Heart left ventricle (tissue), 16 donors: ENCODE measurements at regions not wholly inside any gene's neighbourhood (a gene's known extent, or its start where the extent isn't known, plus 50 kb on each side); places are given as distances from the start of the nearest gene placed in this dataset.

Source experiments
- ATAC-seq, 4 donors: fragments of 200-7000 bp; cut with Tn5 transposase; one replicate each; pipeline ENCODE4 v1.9.1; 2020 to 2022; ENCODE audit warnings: moderate library complexity in 4 of 4, mild to moderate bottlenecking in 3 of 4, moderate number of reproducible peaks in 1 of 4
- DNase-seq, 5 donors: peaks; one replicate each; pipeline ENCODE4 v3.0.0-alpha.2; 2020
- H3K27ac ChIP-seq, 12 donors: fragments of 200-600 bp; sonication (generic) in 4 of 12; one replicate each; pipeline versions ENCODE4 v1.5.0 to v1.8.0; 2016 to 2022; ENCODE audit warnings: mild to moderate bottlenecking in 2 of 12
- H3K27me3 ChIP-seq, 9 donors: fragments of 200-600 bp; sonication (generic) in 2 of 9; one replicate each; pipeline versions ENCODE4 v1.5.1 to v1.8.0; 2016 to 2022; ENCODE audit warnings: mild to moderate bottlenecking in 3 of 9
- H3K36me3 ChIP-seq, 9 donors: fragments of 200-600 bp; sonication (generic) in 2 of 9; one replicate each; pipeline versions ENCODE4 v1.5.0 to v1.8.0; 2018 to 2022; ENCODE audit warnings: mild to moderate bottlenecking in 2 of 9
- H3K4me1 ChIP-seq, 12 donors: fragments of 200-600 bp; sonication (generic) in 4 of 12; one replicate each; pipeline versions ENCODE4 v1.5.0 to v1.8.0; 2016 to 2022; ENCODE audit warnings: mild to moderate bottlenecking in 3 of 12
- H3K4me3 ChIP-seq, 12 donors: fragments of 200-600 bp; sonication (generic) in 4 of 12; one replicate each; pipeline versions ENCODE4 v1.5.0 to v1.8.0; 2017 to 2022; ENCODE audit warnings: mild to moderate bottlenecking in 9 of 12, moderate library complexity in 4 of 12
- H3K9me3 ChIP-seq, 12 donors: fragments of 200-600 bp; sonication (generic) in 4 of 12; one replicate each; pipeline versions ENCODE4 v1.5.0 to v1.8.0; 2016 to 2022; ENCODE audit warnings: mild to moderate bottlenecking in 1 of 12
- CTCF ChIP-seq, 12 donors: fragments of 200-600 bp; sonication (generic) in 4 of 12; IDR thresholded peaks; one replicate each; pipeline versions ENCODE4 v1.5.0 to v1.8.0; 2018 to 2022; ENCODE audit warnings: antibody characterized with exemption in 12 of 12, mild to moderate bottlenecking in 5 of 12
- POLR2A ChIP-seq, 2 donors: fragments of 450-650 bp; IDR thresholded peaks; one replicate each; pipeline ENCODE4 v1.6.1; 2017; ENCODE audit warnings: antibody characterized with exemption in 2 of 2, mild to moderate bottlenecking in 2 of 2, moderate library complexity in 2 of 2
- whole genome bisulfite sequencing, 4 donors: extraction: QIAGEN DNeasy Blood & Tissue Kit in 2 of 4; methylation state at CpG; one replicate each; pipeline versions ENCODE4 v1.1.5 to v1.1.7; 2013 to 2018; 5-methylcytosine and 5-hydroxymethylcytosine counted together
- intact Hi-C, 10 donors: fragments of 100-400 bp; cut with DNase I; formaldehyde crosslinking; loops; one replicate each; pipeline versions ENCODE4 v1.11.1 to v1.14.2; 2022
- donor health status: ischemic (EF 13 %, LVEDD 7.1; RV severe dilation, severe dysfunction).
- donor health status: healthy with polysubstance abuse.
- donor health status: DM: no; HTN: yes; CAD: no.
- donor health status: DM: no; HTN: no; CAD: no.
- donor health status: ischemic (EF 25% LVEDD 6.9; RV normal size, moderate dysfunction).
- donor health status: ischemic (EF 25% LVEDD 5.7; RV mildly dilated, moderate dysfunction).
- donor health status: healthy.
- donor health status: DM: yes; HTN: yes; CAD: no.
- donor health status: ischemic (EF 35%, LVEDD 5.7; RV mildly dilated, moderate dysfunction).
- donor health status: nonischemic (EF 11% LVEDD 7.7; RV severe dilation, severe dysfunction).
- donor health status: DM: yes; HTN: yes; CAD: no.
- donor health status: PGD.
- donor health status: ischemic (EF 29% LVEDD 5.4; RV normal size, mild dysfunction).
- donor health status: nonischemic (EF 23%, LVEDD 6.1; RV moderate dilation, normal function).

GRCh38 chr7:25659841-25660240 lies 431.6 kb upstream of the NPVF start:
- no peaks in the 10 kb centered on the region for H3K36me3 ChIP-seq

GRCh38 chr7:25662841-25663800 lies 434.8 kb upstream of the NPVF start:
- peak; percentile 30 to 71 (median 50) for ATAC-seq
- intact Hi-C loops = loop anchor here in 1 of 10 donors (5.0 kb wide), 1 partner anchor 184 kb away; no protein-coding TSS in a partner anchor

More at GRCh38 chr7:25659841-25660240, 431.6 kb upstream of the NPVF start:
- TF ChIP-seq POLR2A (IDR thresholded peaks at IDR 0.05) (no peak), CTCF (IDR thresholded peaks at IDR 0.05) (no peak)
- intact Hi-C loops = loop anchor here in 1 of 10 donors (5.0 kb wide), 1 partner anchor 187 kb away; no protein-coding TSS in a partner anchor
- H3K9me3 ChIP-seq = no peaks in the 10 kb centered on the region
- peaks cover 0 to 4% (median 0%) of the 10 kb centered on the region in 9 donors for H3K27me3 ChIP-seq
- H3K27ac ChIP-seq = peak overlapping the region in 5 of 12 donors; percentile 32 to 76 (median 66)
- H3K4me3 ChIP-seq = no peak overlapping the region
- DNase-seq = no peak
- 39 to 56% (median 51%) methylated on average over 6 of the region's 6 CpGs for WGBS, 4 donors
- no peak for ATAC-seq
- H3K4me1 ChIP-seq = peaks cover 0 to 66% (median 7%) of the 10 kb centered on the region in 12 donors

GRCh38 chr7:25663877-25664276 lies 435.6 kb upstream of the NPVF start:
- WGBS, 4 donors = 21 to 41% (median 39%) methylated on average over 4 of the region's 4 CpGs

More at GRCh38 chr7:25662841-25663800, 434.8 kb upstream of the NPVF start:
- Histone ChIP-seq H3K4me3 (no peak overlapping the region), H3K27me3 (peaks cover 0 to 11% (median 0%) of the 10 kb centered on the region in 9 donors), H3K36me3 (no peaks in the 10 kb centered on the region), H3K9me3 (no peaks in the 10 kb centered on the region), H3K4me1 (peaks cover 0 to 55% (median 8%) of the 10 kb centered on the region in 12 donors), H3K27ac (peak overlapping the region in 10 of 12 donors; percentile 3 to 78 (median 59))
- no peak for TF ChIP-seq POLR2A (IDR thresholded peaks at IDR 0.05)
- TF ChIP-seq CTCF (IDR thresholded peaks at IDR 0.05) = no peak
- WGBS, 4 donors = 51 to 68% (median 61%) methylated on average over 10 of the region's 10 CpGs
- DNase-seq = peak in 1 of 5 donors; percentile 41

More at GRCh38 chr7:25663877-25664276, 435.6 kb upstream of the NPVF start:
- ATAC-seq (peak; percentile 32 to 81 (median 70)), DNase-seq (no peak)
- H3K9me3 ChIP-seq = no peaks in the 10 kb centered on the region
- no peak overlapping the region for H3K4me3 ChIP-seq
- peaks cover 0 to 11% (median 0%) of the 10 kb centered on the region in 9 donors for H3K27me3 ChIP-seq
- H3K4me1 ChIP-seq = peaks cover 0 to 48% (median 6%) of the 10 kb centered on the region in 12 donors
- TF ChIP-seq POLR2A (IDR thresholded peaks at IDR 0.05) (no peak), CTCF (IDR thresholded peaks at IDR 0.05) (no peak)
- intact Hi-C loops = loop anchor here in 1 of 10 donors (5.0 kb wide), 1 partner anchor 183 kb away; no protein-coding TSS in a partner anchor
- peak overlapping the region in 8 of 12 donors; percentile 36 to 78 (median 64) for H3K27ac ChIP-seq
- no peaks in the 10 kb centered on the region for H3K36me3 ChIP-seq
